ENCODE measurements at regions not wholly inside any gene's neighbourhood (a gene's known extent, or its start where the extent isn't known, plus 50 kb on each side); places are given as distances from the start of the nearest gene placed in this dataset.

DNA sequence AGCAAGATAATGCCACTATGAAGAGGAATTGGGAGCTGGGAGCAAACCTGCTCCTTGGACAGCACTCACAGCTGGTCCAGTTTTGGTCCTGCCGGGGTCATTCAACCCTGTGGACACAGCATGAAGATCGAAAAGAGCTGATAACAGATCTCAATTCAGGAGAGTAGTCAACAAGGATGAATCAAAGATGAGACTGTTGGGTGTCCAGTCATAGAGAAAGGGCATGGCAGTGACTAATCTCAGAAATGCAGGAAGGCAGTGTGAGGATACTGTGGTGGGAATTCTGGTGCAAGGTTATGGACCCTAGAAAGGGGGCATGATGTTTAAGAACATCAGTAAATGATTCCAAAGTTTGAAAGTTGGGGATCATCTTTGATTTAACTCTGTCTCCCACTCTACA lies 261.4 kb upstream of the ZP4 start:
- no peak for DNase-seq

DNA sequence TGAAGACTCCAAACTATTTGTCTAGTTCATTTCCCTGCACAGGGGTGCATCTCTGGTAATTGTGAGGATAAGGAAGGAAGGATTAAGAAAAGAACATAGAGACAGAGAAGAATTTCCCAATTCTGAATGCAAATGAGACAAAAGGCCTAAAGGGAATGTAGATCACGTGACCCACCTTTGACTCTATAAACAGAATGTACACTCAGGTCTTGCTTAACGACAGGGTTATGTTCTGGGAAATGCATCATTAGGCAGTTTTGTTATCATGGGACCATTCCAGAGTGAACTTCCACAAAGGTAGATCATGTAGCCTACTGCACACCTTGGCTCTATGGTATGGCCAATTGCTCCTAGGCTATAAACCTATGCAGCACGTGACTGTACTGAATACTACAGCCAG lies 252.3 kb upstream of the ZP4 start:
- DNase-seq = no peak

DNA sequence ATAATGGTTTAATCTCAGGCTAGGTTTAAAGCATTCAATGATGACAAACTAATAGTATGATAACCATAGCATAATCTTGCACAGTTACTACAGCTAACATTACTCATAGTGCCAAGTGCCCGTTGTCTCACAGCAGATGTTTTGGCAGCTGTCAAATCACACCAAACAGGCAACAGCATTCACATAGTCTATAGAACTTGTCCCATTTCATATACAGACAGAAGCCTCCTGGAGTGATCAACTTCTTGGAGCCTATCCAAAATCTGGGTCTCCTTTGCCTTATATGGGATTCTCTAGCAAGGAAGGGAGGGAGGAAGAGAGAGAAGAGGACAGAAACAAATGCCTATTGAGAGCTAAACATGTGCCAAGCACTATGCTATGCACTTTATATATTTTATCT lies 250.6 kb upstream of the ZP4 start:
- peak; percentile 35 for DNase-seq

DNA sequence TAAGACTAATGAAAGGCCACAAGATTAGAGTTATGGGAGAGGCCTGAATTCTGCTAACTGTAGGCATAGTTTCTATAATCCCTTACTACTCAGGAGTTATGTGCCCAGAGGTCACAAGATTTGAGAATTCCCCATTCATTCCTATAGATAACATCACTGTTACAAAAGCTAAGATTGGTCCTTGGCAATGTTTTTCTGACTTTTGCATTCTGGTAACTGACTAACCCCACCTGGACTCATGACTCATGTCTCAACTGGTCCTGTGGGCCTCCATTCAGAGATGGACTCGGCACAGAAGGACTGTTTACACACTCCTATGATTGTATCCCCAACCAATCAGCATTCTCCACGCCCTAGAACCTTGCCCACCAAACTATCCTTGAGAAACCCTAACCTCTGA lies 249.0 kb upstream of the ZP4 start:
- DNase-seq = no peak

DNA sequence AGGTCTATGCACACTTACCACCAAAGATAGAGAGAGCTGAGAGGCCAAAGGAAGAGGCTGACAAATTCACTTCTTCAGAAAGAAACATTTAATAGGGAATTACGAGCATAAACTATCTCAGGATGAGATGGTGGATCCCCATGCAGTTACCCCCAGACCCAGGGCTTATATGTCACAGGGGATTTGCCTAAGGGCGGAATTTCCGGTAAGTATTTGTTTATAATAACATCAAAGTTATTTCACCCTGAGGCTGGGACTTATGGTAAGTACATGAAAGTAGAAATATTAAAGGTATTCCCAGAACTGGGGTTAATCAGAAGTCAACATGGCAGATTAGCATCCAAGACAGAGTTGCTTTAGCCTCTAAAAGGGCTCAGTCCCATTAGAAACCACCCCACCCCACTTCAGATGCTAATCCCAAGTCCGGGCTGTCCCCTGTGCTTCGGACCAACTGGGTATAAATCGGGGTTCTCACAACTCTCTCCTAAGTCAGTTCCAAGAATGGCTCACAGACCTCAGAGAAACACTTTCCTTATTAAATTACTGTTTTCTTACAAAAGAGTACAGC lies 247.4 kb upstream of the ZP4 start:
- DNase-seq = no peak

DNA sequence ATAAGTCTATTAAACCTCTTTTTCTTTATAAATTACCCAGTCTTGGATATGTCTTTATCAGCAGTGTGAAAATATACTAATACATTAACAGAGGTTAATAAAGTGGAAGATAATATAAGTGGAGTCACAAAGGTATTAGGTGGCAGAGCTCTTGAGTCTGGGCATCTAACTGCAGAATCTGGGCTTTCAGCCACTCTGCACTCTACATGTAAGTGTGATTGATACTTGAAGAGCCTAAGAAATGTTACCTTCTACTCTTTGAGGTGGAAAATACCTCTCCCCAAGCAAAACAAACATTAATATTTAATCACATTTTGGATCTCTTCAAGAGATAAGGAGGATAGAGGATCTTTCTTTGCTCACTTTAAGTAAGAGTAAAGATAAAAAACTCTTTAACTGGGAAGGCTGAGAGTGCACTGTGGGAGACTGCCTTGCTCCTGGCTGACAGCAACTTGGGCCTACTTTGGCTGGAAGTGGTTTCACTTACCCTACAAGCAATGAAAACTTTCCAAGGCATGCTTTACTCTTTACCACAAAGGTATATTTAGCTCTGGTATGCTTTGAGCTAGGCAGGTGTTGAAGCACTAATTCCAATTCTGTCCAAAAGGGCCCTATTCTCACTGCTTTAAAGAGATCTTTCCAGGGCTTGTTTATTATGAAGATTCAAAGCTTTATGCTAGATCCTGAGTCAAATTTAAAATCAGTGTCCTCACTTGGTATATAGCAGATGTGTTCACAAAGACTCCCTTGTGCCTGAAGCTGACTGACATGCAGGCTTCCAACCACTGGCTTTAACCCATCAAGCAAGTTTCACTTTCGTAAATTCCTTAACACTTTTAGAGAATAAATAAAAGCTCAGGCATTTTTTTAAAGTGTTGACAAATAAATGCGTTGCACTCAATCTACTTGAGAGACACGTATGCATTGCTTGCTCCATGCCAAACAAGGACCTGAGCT lies 245.3 kb upstream of the ZP4 start:
- DNase-seq = no peak

DNA sequence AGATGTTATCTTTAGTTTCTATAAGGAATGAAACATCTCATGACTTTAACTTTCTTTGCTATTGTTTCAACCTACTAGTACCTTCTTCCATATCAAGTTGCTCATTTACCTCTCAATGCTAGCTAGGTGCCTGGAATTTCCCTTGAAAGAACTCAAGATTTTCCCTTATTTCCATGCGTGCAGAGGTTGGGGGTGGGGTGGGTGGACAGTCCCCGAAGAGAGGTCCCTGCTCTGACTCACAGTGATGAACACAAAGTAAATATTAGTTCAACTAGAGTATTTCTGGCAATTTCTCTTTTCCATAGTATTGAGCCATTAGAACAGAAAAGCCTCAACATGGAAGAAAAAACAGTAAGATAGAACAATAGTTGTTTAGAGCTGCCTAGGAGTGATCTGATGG lies 239.0 kb upstream of the ZP4 start:
- DNase-seq = no peak

DNA sequence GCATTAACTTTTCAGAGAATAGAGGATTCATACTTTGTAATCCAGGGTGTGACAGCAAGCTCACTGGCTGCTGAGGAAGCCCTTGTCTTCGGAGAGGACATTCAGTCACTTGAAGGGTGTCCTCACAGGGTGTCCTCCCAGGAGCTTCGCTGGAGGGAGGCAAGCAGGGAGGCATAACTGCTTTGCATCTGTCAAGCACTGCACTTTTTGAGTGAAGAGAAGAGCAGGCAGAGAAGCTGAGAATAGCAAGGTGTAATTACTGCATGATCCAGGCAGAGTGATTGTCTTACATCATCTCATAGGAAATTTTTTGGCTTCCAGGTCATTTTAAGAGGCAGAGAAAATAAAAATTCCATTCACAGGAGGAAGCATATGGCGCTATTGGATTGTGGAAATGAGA lies 232.5 kb upstream of the ZP4 start:
- DNase-seq = no peak

DNA sequence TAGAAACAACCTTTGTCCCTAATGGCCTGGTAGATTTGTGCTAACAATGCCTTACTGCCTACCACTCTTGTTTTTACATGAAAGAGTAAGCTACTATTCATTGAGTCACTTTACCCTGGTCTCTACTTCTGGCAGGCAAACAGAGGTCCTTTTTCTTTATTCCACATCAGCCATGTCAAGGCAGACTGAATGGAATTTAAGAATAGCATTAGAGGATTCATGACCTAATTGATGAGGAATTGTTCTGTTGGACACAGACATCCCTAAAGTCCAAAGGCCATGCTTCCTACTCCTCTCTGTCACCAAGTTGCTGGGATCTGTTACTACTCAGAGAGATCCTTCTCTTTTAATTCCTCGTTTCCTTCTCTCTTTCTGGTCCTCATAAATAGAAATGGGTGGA lies 229.1 kb upstream of the ZP4 start:
- no peak for DNase-seq

DNA sequence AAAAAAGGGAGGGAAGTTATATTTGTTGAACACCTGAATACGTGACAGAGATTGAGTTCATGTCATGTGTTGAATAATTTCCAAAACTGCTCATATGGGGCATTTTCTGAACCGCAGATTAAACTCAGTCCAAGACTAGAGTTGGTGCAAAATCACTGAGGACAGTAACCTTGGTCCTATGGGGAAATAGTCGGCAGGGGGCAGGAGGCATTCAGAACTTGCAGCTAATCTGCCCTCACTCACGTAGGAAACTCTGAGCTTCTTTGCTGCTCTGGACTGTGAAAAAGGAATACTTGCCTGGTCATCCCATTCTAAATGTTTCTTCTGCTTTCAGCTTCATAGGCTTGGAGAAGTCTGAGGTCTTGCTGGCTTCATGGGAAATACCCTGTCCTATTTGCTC lies 228.3 kb upstream of the ZP4 start:
- DNase-seq = no peak

DNA sequence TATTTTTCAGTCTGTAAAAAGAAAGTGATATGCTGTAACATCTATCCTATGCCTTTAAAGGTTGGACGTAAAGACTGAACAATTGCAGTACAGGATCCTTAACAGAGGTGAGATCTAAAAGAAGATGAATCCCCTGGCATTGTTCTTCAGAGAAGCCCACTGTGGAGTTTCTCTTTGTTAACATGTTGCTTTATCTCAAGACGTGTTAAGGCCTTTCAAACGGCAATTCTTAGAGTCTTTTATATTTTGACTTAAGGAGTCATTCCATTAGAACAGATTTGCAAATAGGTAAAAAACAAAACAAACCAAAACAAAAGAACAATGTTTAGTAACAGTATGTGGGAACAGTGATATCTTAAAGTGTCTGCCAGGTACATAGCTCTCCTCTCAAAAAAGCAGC lies 225.1 kb upstream of the ZP4 start:
- no peak for DNase-seq

DNA sequence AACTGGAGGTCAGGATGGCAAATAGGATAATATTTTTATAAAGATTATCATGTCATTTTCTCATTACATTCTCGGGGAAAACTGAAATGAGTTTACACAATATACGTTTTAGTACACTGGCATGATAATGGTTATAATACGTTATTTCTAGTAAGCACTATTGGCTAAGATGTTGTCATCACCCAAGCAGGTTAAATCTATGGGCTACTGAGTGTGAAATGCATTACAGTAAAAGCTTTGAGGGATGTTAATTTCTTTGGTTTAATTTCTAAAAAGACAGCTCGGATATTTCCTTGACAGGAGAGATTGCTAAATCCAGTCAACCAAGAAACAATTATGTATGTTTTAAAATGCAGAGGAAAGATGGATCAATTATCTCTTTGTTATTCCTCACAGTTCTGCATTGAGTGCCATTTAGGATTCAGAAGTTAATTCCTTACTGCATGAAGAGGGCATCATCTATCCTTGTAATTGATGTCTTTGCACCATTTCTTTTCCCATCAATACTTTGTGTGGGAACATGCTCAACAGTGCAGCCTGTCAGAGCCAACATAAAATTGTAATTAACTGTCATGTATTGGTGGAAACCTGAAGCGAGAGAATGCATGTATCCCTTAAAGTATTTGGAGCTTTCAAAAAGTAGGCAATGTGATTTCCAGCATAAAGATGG lies 222.4 kb upstream of the ZP4 start:
- no peak for DNase-seq

DNA sequence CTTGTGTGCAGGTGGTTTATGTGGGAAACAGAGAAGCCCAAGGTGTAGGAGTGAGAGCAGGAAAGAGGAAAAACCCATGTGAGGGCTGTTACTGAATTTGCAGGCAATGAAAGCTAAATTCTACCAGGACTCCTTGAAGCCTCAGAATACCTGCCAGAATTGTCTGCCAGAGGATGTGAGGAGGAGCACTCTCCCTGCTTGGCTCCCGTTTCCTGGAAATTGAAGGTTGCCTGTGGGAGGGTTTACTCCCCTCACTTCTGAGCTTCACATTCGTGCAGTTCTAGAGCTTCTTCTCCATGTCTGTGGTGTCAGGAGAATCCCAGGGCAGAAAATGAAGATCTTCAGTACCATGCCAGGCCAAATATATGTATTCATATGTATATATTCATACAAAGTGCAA lies 220.8 kb upstream of the ZP4 start:
- no peak for DNase-seq

DNA sequence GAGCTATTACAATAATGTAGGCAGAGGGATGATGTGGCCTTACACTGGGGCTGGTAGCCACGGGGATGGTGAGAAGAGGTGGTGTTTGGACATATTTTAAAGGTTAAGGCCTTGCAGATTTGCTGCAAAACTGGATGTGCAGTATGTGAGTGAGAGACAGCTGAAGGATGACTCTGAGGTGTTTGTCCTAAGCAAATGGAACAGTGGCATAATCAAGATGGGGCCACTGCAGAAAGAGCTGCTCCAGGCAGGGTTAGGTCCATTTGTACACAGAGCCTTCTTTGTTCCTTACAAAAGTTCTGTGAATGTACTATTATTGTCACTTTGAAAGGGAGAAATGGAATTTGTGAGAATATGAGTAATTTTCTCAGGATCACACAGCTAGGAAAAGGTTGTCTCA lies 220.4 kb upstream of the ZP4 start:
- DNase-seq = no peak

DNA sequence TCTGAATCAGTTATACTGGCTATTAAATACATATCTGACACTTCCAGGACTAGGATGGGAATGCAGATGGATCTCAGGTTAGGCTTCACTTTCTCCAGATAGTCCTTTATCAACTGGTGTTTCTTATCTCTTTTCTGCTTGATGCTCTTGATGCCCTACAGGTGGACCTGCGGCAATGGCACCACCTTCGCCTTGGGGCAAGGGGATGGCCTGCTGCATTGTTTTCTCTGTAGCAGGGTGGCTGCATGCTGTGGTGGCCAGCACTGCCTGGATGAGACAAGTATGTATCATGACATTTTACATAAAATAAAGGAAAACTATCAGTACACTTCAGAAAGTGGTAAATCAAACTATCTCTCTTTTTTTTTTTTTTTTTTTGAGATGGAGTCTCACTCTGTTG lies 217.7 kb upstream of the ZP4 start:
- no peak for DNase-seq

DNA sequence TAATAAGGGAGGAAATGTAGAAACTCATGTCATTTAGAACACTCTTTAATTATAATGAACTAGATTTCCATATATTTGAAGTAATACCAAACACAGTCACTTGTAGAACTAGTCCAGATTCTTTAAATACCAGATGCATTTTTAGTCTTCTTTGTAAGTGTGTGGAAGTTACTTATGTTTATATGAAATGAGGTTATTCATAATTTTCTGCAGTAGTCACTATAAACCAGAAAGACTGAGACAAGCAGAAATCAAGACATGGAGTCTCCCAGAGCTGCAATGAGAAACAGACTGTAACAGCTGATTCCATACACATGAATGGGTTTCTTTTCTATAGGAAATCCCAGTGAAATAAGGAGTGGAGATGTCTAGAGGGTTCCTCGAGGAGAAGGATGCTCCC lies 216.6 kb upstream of the ZP4 start:
- no peak for DNase-seq

DNA sequence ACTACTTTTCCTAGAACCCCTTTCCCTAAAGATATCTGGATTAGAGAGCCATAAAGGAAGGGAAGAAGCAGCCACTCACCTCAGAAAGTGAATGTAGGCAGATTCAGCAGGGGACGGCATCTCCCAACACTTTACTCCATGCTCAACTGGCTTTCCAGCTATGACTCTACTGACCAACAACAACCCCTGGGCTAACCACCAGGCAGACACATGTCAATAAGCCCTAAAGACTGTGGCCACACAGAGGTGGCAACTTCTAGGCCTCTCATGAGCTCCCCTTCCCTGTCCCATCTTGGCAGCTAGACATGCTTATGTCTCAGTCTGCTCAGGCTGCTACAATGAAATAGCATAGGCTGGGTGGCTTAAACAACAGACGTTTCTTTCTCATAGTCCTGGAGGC lies 214.0 kb upstream of the ZP4 start:
- no peak for DNase-seq

DNA sequence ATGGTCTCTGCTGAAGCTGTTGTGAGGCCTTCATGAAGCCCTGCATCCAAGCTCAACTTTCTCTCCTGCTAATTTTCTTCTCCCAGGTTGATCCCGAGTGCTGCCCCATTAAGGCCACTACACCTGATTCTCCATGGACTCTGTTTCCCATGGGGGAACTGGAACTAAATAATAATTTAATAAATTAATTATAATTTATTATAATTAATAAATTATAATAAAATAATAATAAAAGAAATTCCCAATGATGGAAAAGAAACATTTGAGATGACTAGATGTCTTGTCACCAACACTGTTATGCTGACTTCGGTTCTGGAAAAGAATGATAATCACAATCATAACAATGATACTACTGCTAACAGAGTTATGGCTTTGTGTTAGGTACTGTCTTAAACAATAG lies 211.2 kb upstream of the ZP4 start:
- no peak for DNase-seq

DNA sequence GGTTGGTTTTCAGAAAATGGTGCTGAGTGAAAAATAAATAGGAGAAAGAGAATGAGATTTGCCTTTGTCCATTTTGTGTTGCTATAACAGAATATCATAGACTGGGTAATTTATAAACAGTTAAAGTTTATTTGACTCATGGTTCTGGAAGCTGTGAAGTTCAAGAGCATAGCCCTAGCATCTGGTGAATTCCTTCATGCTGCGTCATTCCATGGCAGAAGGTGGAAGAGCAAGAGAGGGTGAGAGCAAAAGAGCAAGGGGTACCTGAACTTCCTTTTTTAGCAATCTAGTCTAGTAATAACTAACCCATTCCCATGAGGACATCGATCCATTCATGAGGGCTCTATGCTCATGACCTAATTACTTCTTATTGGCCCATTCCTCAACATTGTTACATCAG lies 209.1 kb upstream of the ZP4 start:
- DNase-seq = no peak

DNA sequence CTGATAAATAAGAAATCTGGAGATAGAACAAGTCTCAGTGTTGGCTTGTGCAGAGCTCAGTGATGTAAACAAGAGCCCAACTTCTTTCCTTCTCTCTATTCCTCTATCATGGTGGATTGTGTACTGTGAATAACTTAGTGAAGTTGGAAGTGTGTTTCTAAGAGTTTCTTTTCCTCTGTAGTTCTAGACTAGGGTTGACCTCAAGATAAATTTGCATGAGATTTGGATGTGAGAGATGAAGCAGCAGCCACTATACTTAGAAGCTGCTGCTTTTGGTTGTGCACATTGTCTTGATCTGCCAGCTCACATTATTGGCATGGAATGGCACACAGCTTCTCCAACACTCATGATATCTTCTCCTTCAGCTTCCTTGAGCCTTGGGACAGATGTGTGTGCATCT lies 198.9 kb upstream of the ZP4 start:
- DNase-seq = no peak

DNA sequence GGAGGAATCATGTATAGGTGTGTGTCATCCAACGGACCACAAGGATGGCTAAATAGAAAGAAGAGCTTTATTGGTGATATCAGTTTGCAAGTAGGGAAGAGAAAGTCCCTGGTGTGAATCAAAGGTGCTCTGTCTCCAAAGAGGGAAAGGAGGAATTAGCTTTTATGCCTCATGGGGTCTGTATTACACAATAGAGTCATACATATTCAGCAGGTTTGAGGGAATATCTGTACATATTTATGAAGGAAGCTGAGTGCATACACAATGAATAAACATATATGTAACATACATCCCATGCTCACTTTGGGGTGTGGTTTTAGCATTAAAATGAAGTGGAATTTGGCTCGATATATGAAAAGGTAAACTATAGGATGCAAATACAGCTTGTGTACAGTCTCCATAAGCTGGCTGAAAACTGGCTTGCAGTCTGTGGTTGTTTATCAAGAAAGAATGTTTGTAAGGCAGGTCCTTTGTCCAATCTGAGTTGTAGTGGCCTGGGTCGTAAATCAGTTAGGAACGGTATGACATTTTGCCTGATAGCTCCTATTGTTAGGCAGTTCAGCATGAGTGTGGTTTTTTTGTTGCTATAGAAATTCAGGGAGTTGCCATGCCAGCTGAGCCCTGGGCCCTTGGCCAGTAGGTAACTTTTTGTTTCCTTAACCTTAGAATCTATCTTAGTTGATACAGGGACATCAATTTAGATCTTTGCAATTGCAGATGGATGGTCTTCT lies 198.0 kb upstream of the ZP4 start:
- DNase-seq = no peak

DNA sequence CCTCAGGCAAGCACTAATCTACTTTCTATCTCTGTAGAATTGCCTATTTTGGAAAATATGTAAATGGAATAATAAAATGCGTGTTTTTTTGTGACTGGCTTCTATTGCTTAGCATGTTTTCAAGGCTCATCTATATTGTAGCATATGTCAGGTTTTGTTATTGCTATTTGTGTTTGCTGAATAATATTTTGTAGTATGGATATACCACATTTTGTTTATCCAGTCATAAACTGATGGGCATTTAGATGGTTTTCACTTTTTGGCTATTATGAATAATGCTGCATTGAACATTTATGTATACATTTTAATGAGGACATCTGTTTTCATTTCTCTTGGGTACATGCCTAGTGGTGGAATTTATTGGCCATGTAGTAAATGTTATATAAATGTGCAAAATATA lies 183.3 kb upstream of the ZP4 start:
- DNase-seq = no peak

DNA sequence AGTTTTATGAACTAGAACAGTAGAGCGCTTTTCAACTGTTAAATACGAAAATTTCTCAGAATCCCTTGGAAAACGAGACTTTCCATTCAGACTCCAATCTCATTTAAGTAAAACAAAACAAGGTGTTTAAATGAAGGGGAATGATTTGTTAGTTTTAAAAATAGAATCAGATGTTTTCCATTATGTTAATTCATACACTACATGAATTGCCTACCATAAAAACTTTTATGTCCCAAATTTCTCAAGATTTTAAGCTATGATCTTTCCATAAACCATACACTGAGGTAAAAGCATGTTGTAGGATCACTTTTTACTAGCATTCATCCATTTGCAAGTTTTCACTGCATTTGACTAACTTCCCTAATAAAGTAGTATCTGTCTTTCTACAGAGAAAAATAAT lies 180.3 kb upstream of the ZP4 start:
- no peak for DNase-seq

DNA sequence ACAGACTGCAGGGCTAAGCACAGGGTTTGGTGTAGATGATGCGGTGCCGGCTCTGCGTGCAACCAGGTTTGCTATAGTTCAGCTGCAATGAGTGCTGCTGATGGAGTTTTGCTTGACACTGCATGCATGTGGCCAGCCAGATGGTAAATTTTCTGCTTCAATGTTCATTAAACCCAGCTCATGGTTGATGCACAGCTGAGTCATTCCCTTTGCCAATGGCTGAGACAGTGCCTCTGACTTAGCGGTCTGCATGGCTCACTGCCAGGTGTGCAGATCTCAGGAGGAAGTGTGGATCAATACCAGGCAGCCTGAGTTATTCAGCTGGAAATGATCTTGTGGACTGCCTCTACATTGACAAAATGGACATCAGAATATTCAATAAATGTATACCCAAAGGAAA lies 172.7 kb upstream of the ZP4 start:
- DNase-seq = peak; percentile 97

Data from NCI-H1694 (cell line).